Cardiac fibroblast (primary cell): ENCODE measurements at regions not wholly inside any gene's neighbourhood (a gene's known extent, or its start where the extent isn't known, plus 50 kb on each side); places are given as distances from the start of the nearest gene placed in this dataset.
"Not testable (repeated sequence)": the region's sequence is repeated elsewhere in the genome, so short reads cannot be mapped to it uniquely, and the experiment has no call there.

Experiments used
- DNase-seq, 2 donors: peaks; one replicate each; pipeline versions ENCODE4 v3.0.0 to v3.0.0-alpha.2; 2010; ENCODE audit warnings: low read depth in 2 of 2
- H3K4me3 ChIP-seq, 2 donors: replicated peaks in 1 of 2; 1 replicate in 1 of 2; 2 replicates in 1 of 2; pipeline ENCODE4 v1.5.1; 2011; ENCODE audit warnings: low read depth in 2 of 2, low read length in 2 of 2, mild to moderate bottlenecking in 2 of 2, moderate library complexity in 1 of 2
- CTCF ChIP-seq: IDR thresholded peaks from one replicate; pipeline ENCODE4 v1.5.1; 2011; ENCODE audit warnings: low read depth, mild to moderate bottlenecking, low read length, inconsistent platforms

GRCh38 chr1:831522-831921, 92.2 kb upstream of the SAMD11 start:
- H3K4me3 ChIP-seq, result no peak overlapping the region
- TF ChIP-seq CTCF, result no peak
- no peak for DNase-seq

DNA sequence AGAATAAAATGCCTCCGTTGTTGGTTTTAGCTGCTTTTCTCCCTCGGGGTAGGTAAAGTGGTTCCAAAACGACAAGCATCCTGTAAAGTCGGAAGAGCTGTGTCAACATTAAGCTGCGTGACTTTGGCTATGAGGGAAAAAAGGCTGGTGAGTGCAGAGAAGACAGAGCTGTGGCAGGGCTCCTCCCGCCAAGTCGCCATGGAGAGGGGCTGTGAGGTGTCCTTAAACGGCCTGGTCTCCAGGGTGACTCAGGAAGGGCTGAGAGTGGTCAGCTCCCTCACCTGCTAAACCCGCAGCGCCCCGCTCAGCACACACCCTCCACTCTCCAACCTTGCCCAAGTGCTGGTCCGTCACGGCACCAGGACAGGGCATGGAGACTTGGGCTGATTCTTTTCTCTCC, 91.6 kb upstream of the SAMD11 start:
- DNase-seq, result no peak
- no peak for TF ChIP-seq CTCF
- no peak overlapping the region for H3K4me3 ChIP-seq

GRCh38 chr1:833226-833625, 90.5 kb upstream of the SAMD11 start:
- not testable (repeated sequence) for H3K4me3 ChIP-seq, DNase-seq

GRCh38 chr1:835509-835908, 88.2 kb upstream of the SAMD11 start:
- not testable (repeated sequence) for DNase-seq, H3K4me3 ChIP-seq

DNA sequence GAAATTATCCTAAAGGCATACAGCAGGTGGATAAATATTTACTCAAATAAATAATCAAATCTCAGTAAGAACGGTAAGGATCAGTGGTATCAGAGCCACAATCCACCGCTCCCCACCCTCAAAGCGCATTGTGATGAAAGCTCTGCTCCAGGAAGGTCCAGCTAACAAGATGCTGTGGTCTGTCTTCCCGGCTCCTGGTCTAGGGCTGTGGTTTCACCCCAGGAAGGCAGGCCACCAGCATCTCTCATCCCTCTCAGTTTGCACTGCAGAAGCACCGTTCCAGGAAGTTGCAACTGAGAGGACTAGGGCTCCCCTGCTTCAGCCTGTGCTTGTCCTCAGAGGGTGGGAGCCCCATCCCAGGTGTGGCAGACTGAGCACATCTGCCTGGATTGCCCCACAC, 86.1 kb upstream of the SAMD11 start:
- H3K4me3 ChIP-seq, DNase-seq: not testable (repeated sequence)

- not testable (repeated sequence) for DNase-seq, H3K4me3 ChIP-seq
Measured at GRCh38 chr1:838291-838690, 85.4 kb upstream of the SAMD11 start.

- DNase-seq, H3K4me3 ChIP-seq: not testable (repeated sequence)
Measured at GRCh38 chr1:840592-840991, 83.1 kb upstream of the SAMD11 start.

GRCh38 chr1:841671-842425, 81.9 kb upstream of the SAMD11 start:
- H3K4me3 ChIP-seq, DNase-seq: not testable (repeated sequence)

DNA sequence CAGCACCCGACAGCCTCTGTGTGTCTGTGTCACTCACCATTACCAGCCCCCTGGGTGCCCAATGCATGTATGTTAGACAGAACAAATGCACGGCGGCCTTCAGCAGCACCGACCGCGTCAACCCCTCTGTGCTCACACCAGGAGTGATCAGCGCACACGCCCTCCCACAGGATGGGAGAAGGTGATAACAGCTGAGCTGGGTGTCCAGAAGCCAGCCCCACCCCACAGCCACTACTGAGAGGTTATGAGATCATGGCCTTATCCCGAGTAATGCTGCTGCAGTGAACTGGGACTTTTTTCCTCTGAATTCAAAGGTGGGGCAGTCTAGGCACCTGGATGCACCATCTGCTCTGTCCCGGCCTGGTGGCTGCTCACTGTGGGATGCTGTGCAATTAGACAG, 80.9 kb upstream of the SAMD11 start:
- not testable (repeated sequence) for DNase-seq

GRCh38 chr1:843946-844345, 79.8 kb upstream of the SAMD11 start:
- DNase-seq, result not testable (repeated sequence)

More for the DNA sequence above, 80.9 kb upstream of the SAMD11 start:
- not testable (repeated sequence) for H3K4me3 ChIP-seq

GRCh38 chr1:844472-845026, 79.2 kb upstream of the SAMD11 start:
- TF ChIP-seq CTCF, result no peak
- no peak overlapping the region for H3K4me3 ChIP-seq
- no peak for DNase-seq

More at GRCh38 chr1:843946-844345, 79.8 kb upstream of the SAMD11 start:
- H3K4me3 ChIP-seq, result not testable (repeated sequence)

DNA sequence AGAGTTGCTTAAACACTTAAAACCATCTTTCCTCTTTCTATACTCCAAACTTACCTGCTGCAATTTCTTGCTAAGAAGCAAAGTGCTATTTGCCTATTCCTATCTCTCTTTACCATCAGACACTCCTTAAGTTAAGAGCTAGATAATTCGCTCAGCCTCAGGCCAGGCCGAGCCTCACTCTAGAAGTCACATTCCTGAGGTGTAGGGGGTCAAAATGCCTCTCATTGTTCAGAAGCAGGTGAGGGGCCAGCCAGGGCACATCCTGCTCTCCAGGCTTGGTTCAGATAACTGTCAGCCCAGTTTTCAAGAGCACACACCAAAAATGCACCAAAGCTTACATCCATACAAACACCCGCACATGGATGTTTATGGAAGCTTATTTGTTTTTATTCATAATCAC, 78.1 kb upstream of the SAMD11 start:
- H3K4me3 ChIP-seq, DNase-seq: not testable (repeated sequence)

DNA sequence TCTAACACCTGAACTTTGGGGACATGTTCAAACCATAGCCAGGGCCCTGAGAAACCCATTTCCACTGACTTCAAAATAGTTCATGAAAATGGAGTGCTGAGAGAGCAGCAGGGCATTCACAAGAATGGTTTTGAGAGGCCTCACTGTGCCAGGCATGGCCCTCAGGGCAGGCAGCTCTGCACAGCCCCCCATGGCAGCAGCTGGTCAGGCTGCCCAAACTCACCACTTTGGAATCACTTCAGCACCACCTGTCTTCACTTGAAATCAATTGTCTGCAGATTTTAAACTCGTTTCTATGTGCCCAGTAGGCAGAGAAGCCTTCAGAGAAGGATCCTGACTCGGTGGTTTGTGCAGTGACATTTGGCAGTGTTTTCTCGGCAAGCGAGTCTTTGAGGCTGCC, 73.8 kb upstream of the SAMD11 start:
- not testable (repeated sequence) for H3K4me3 ChIP-seq, DNase-seq
